B cell (primary cell): ENCODE measurements at regions not wholly inside any gene's neighbourhood (a gene's known extent, or its start where the extent isn't known, plus 50 kb on each side); places are given as distances from the start of the nearest gene placed in this dataset.

Experiments used
- ATAC-seq: fragments of 200-7000 bp; cut with Tn5 transposase; one replicate; pipeline ENCODE4 v1.10.0; 2021; ENCODE audit warnings: low read depth, mild to moderate bottlenecking, moderate number of reproducible peaks, moderate library complexity
- CTCF ChIA-PET: fragments of 350-600 bp; sonication (Branson Sonifier 250); formaldehyde crosslinking; loops from one replicate; lab custom pipeline; 2021; ENCODE audit warnings: antibody characterized with exemption, inconsistent platforms; lab: Charles Lee
- POLR2A ChIA-PET: fragments of 350-600 bp; sonication (Branson Sonifier 250); formaldehyde crosslinking; loops from one replicate; lab custom pipeline; 2021; ENCODE audit warnings: antibody characterized with exemption; lab: Charles Lee
- DNase-seq: peaks from one replicate; pipeline ENCODE4 v3.0.0; 2013
- H2AFZ ChIP-seq: 2 replicates; pipeline ENCODE4 v1.6.1; 2012; ENCODE audit warnings: mild to moderate bottlenecking, low read depth, low read length; ENCODE audit not compliant: insufficient read depth, poor library complexity, severe bottlenecking
- H3K27ac ChIP-seq, 2 donors: 1 replicate in 1 of 2; 2 replicates in 1 of 2; pipeline ENCODE4 v1.5.1; 2012 to 2013; ENCODE audit warnings: low read length in 2 of 2, mild to moderate bottlenecking in 2 of 2, moderate library complexity in 1 of 2
- H3K27me3 ChIP-seq, 4 experiments: fragments of 200-600 bp in 1 of 4; sonication (generic) in 1 of 4; replicated peaks in 1 of 4; 1 replicate in 2 of 4; 2 replicates in 2 of 4; pipeline versions ENCODE4 v1.6.1 to v1.7.0; 2013 to 2016; ENCODE audit warnings: low read length in 3 of 4, mild to moderate bottlenecking in 2 of 4, mixed read lengths in 1 of 4, moderate library complexity in 1 of 4; ENCODE audit not compliant: insufficient read depth in 4 of 4, control insufficient read depth in 3 of 4; ENCODE audit errors: control extremely low read depth in 1 of 4
- H3K36me3 ChIP-seq, 2 experiments: replicated peaks in 1 of 2; 1 replicate in 1 of 2; 2 replicates in 1 of 2; pipeline versions ENCODE4 v1.6.1 to v1.7.1; 2013; ENCODE audit warnings: low read length in 1 of 2; ENCODE audit not compliant: insufficient read depth in 2 of 2, control insufficient read depth in 1 of 2; ENCODE audit errors: control extremely low read depth in 1 of 2, extremely low read depth in 1 of 2
- H3K4me1 ChIP-seq, 2 donors: fragments of 200-600 bp in 1 of 2; sonication (generic) in 1 of 2; 1 replicate in 1 of 2; 2 replicates in 1 of 2; pipeline versions ENCODE4 v1.5.1 to v1.6.1; 2013 to 2017; ENCODE audit warnings: low read length in 2 of 2; ENCODE audit not compliant: control insufficient read depth in 2 of 2, insufficient read depth in 2 of 2
- H3K4me2 ChIP-seq: replicated peaks from 2 replicates; pipeline ENCODE3; 2012; ENCODE audit warnings: mild to moderate bottlenecking, low read depth, low read length; ENCODE audit not compliant: poor library complexity, severe bottlenecking
- H3K4me3 ChIP-seq, 5 experiments: fragments of 200-600 bp in 1 of 5; sonication (generic) in 1 of 5; 1 replicate in 3 of 5; 2 replicates in 2 of 5; pipeline versions ENCODE4 v1.5.1 to v1.7.0; 2011 to 2016; ENCODE audit warnings: low read length in 4 of 5, mild to moderate bottlenecking in 4 of 5, low read depth in 2 of 5, control low read depth in 1 of 5, moderate library complexity in 1 of 5; ENCODE audit not compliant: insufficient read depth in 1 of 5; ENCODE audit errors: control extremely low read depth in 1 of 5, extremely low read depth in 1 of 5
- H3K79me2 ChIP-seq: fragments of 200-600 bp; sonication (generic); one replicate; pipeline ENCODE4 v1.6.0; 2016; ENCODE audit warnings: low read length; ENCODE audit not compliant: control insufficient read depth, insufficient read depth
- H3K9ac ChIP-seq: fragments of 200-600 bp; sonication (generic); 2 replicates; pipeline ENCODE4 v1.6.1; 2017; ENCODE audit warnings: mild to moderate bottlenecking, low read length, moderate library complexity
- H3K9me3 ChIP-seq, 3 donors: one replicate each; pipeline versions ENCODE4 v1.6.1 to v1.7.1; 2013; ENCODE audit warnings: low read length in 2 of 3; ENCODE audit not compliant: control insufficient read depth in 2 of 3, insufficient read depth in 1 of 3; ENCODE audit errors: control extremely low read depth in 1 of 3
- H4K20me1 ChIP-seq: 2 replicates; pipeline ENCODE4 v1.6.0; 2012; ENCODE audit warnings: mild to moderate bottlenecking, low read length; ENCODE audit not compliant: insufficient read depth, control insufficient read depth, poor library complexity, severe bottlenecking
- H3K27ac Mint-ChIP-seq: one replicate; pipeline ENCODE4 v1.8.0; 2021; ENCODE audit warnings: mixed read lengths
- H3K27me3 Mint-ChIP-seq: one replicate; pipeline ENCODE4 v1.8.0; 2021; ENCODE audit warnings: mixed read lengths
- H3K4me1 Mint-ChIP-seq: one replicate; pipeline ENCODE4 v1.8.0; 2021; ENCODE audit warnings: mixed read lengths
- H3K4me3 Mint-ChIP-seq: one replicate; pipeline ENCODE4 v1.8.0; 2021; ENCODE audit warnings: mixed read lengths
- H3K9me3 Mint-ChIP-seq: one replicate; pipeline ENCODE4 v1.8.0; 2022; ENCODE audit warnings: mixed read lengths; ENCODE audit not compliant: insufficient read depth
- CTCF ChIP-seq: fragments of 200-600 bp; IDR thresholded peaks from one replicate; pipeline ENCODE4 v1.8.0; 2022; ENCODE audit warnings: antibody characterized with exemption, mild to moderate bottlenecking
- EZH2 ChIP-seq: IDR thresholded peaks from 2 replicates; pipeline ENCODE4 v1.6.1; 2012; ENCODE audit warnings: borderline replicate concordance, low read depth, mild to moderate bottlenecking, moderate library complexity, low read length; ENCODE audit not compliant: insufficient read depth, poor library complexity, severe bottlenecking
- WGBS: methylation state at CpG from one replicate; pipeline ENCODE4 v1.1.5; 2013; ENCODE audit warnings: missing lambda C conversion rate; ENCODE audit not compliant: insufficient coverage; 5-methylcytosine and 5-hydroxymethylcytosine counted together
- intact Hi-C: fragments of 100-400 bp; cut with micrococcal nuclease; formaldehyde crosslinking; loops from one replicate; pipeline ENCODE4 v1.10.0; 2022

- no peak overlapping the region for H3K4me2 ChIP-seq
- no peak overlapping the region for H2AFZ ChIP-seq
- H3K9ac ChIP-seq = no peak overlapping the region
- no peaks in the 10 kb centered on the region for H4K20me1 ChIP-seq
- 100% methylated on average over 2 of the region's 12 CpGs for WGBS
- POLR2A ChIA-PET = no interaction called here
- no peak for DNase-seq
- intact Hi-C loops = no loop called here
- no peak overlapping the region for H3K4me3 Mint-ChIP-seq
- no peaks in the 10 kb centered on the region for H3K79me2 ChIP-seq
- H3K4me1 Mint-ChIP-seq = no peaks in the 10 kb centered on the region
- TF ChIP-seq EZH2 = no peak
- no peak for TF ChIP-seq CTCF
- H3K9me3 ChIP-seq = no peaks in the 10 kb centered on the region
- H3K27me3 ChIP-seq = peaks cover 0 to 2% (median 0%) of the 10 kb centered on the region in 4 experiments
- CTCF ChIA-PET = no interaction called here
- no peak for ATAC-seq
- no peaks in the 10 kb centered on the region for H3K4me1 ChIP-seq
- H3K4me3 ChIP-seq = no peak overlapping the region
- H3K27me3 Mint-ChIP-seq = peaks cover 3% of the 10 kb centered on the region
- no peaks in the 10 kb centered on the region for H3K9me3 Mint-ChIP-seq
- no peak overlapping the region for H3K27ac Mint-ChIP-seq
- H3K36me3 ChIP-seq = no peaks in the 10 kb centered on the region
- no peak overlapping the region for H3K27ac ChIP-seq
These were observed 555.4 kb downstream of the BCOR start for GRCh38 chrX:39542316-39542715.

GRCh38 chrX:39550795-39551361 lies 546.9 kb downstream of the BCOR start:
- intact Hi-C loops = no loop called here

More at GRCh38 chrX:39550795-39551361, 546.9 kb downstream of the BCOR start:
- Mint-ChIP-seq H3K4me3 (no peak overlapping the region), H3K9me3 (no peaks in the 10 kb centered on the region), H3K27ac (no peak overlapping the region), H3K27me3 (no peaks in the 10 kb centered on the region), H3K4me1 (no peaks in the 10 kb centered on the region)
- 77% methylated on average over 4 of the region's 11 CpGs for WGBS
- ATAC-seq (no peak), DNase-seq (no peak)
- POLR2A ChIA-PET = no interaction called here
- H3K36me3 ChIP-seq = no peaks in the 10 kb centered on the region
- no peaks in the 10 kb centered on the region for H3K79me2 ChIP-seq
- no peak overlapping the region for H3K4me2 ChIP-seq
- peaks cover 0 to 7% (median 0%) of the 10 kb centered on the region in 3 donors for H3K9me3 ChIP-seq
- H3K4me3 ChIP-seq = no peak overlapping the region
- no peaks in the 10 kb centered on the region for H3K27me3 ChIP-seq
- no peaks in the 10 kb centered on the region for H4K20me1 ChIP-seq
- CTCF ChIA-PET = no interaction called here
- H3K4me1 ChIP-seq = no peaks in the 10 kb centered on the region
- no peak overlapping the region for H3K9ac ChIP-seq
- H2AFZ ChIP-seq = no peak overlapping the region
- TF ChIP-seq EZH2 = no peak
- no peak for TF ChIP-seq CTCF
- no peak overlapping the region for H3K27ac ChIP-seq
